PC-3 (cell line): ENCODE measurements at regions not wholly inside any gene's neighbourhood (a gene's known extent, or its start where the extent isn't known, plus 50 kb on each side); places are given as distances from the start of the nearest gene placed in this dataset.

Experiments
- CTCF ChIP-seq: fragments of 300-600 bp; sonication (generic); conservative IDR thresholded peaks from 2 replicates; pipeline ENCODE4 v1.5.1; 2017; ENCODE audit warnings: antibody characterized with exemption, low read depth, mild to moderate bottlenecking, low read length
- EZH2 ChIP-seq: fragments of 300-600 bp; sonication (generic); IDR thresholded peaks from one replicate; pipeline ENCODE4 v1.6.1; 2017; ENCODE audit warnings: antibody characterized with exemption, mild to moderate bottlenecking, low read length; ENCODE audit not compliant: unreplicated experiment
- EZH2phosphoT487 ChIP-seq: fragments of 300-600 bp; sonication (generic); IDR thresholded peaks from 2 replicates; pipeline ENCODE4 v1.6.1; 2018; ENCODE audit warnings: mild to moderate bottlenecking, antibody characterized with exemption, low read length, borderline replicate concordance

GRCh38 chr5:18197734-18198133, 563.5 kb downstream of the TAF11L14 start:
- TF ChIP-seq CTCF (no peak), EZH2 (no peak), EZH2phosphoT487 (no peak)
